ENCODE measurements at regions not wholly inside any gene's neighbourhood (a gene's known extent, or its start where the extent isn't known, plus 50 kb on each side); places are given as distances from the start of the nearest gene placed in this dataset.
A peak's percentile ranks its signal among the peaks of the same experiment; 100 is the strongest.

- no peak for TF ChIP-seq SIRT6 (IDR thresholded peaks at IDR 0.05; ENCODE audit: low read length)
Observed at GRCh38 chr5:30667293-30667692, 526.2 kb upstream of the CDH6 start (continued).

GRCh38 chr5:30663536-30663935, 530.0 kb upstream of the CDH6 start:
- ChIA-PET POLR2A (ENCODE audit: partially characterized antibody) (no interaction called here), CTCF (ENCODE audit: partially characterized antibody) (interaction anchor here (1.0 kb wide), 1 partner anchor 17 kb away, joined by 4 read pairs; no protein-coding TSS in a partner anchor)
- Histone ChIP-seq H4K8ac (ENCODE audit: extremely low read depth, insufficient read depth, low read length) (no peak overlapping the region), H3K23me2 (ENCODE audit: low read depth, low read length) (no peaks in the 10 kb centered on the region), H3K56ac (replicated peaks; ENCODE audit: insufficient read length, low read depth, low read length) (no peak overlapping the region), H3K27me3 (replicated peaks in 1 of 4; ENCODE audit: control insufficient read depth in 3 of 4, extremely low read depth in 1 of 4, insufficient read depth in 3 of 4, low read length in 3 of 4) (no peaks in the 10 kb centered on the region), H4K5ac (ENCODE audit: insufficient read length, low read depth, low read length) (no peak overlapping the region), H3K9ac (replicated peaks in 1 of 4; ENCODE audit: extremely low read depth in 1 of 4, low read depth in 3 of 4, low read length in 3 of 4) (no peak overlapping the region), H3K79me1 (ENCODE audit: low read depth, low read length) (no peaks in the 10 kb centered on the region), H3K27ac (ENCODE audit: low read depth, low read length) (no peak overlapping the region), H2BK120ac (replicated peaks; ENCODE audit: low read depth, low read length) (no peak overlapping the region), H3K79me2 (ENCODE audit: control insufficient read depth in 1 of 2, insufficient read depth in 2 of 2, low read length in 2 of 2) (no peaks in the 10 kb centered on the region), H3K4me2 (ENCODE audit: insufficient read depth in 1 of 2, low read depth in 2 of 2, low read length in 2 of 2) (no peak overlapping the region), H2BK5ac (ENCODE audit: low read depth, low read length) (no peak overlapping the region), H2AK5ac (ENCODE audit: low read depth, low read length) (no peak overlapping the region), H2BK12ac (ENCODE audit: low read depth, low read length) (no peak overlapping the region), H3K4ac (replicated peaks; ENCODE audit: insufficient read length, low read depth, low read length) (no peak overlapping the region), H3K9me3 (ENCODE audit: insufficient read depth in 2 of 2, low read depth in 1 of 2, low read length in 1 of 2) (no peaks in the 10 kb centered on the region), H3K36me3 (ENCODE audit: control insufficient read depth in 2 of 4, insufficient read depth in 4 of 4, low read length in 3 of 4) (no peaks in the 10 kb centered on the region), H2AFZ (ENCODE audit: low read length) (peak overlapping the region; percentile 91), H4K20me1 (replicated peaks in 1 of 2; ENCODE audit: control insufficient read depth in 1 of 2, insufficient read depth in 2 of 2, low read length in 2 of 2) (no peaks in the 10 kb centered on the region), H3K18ac (ENCODE audit: extremely low read depth, low read length) (no peak overlapping the region), H4K91ac (replicated peaks; ENCODE audit: insufficient read length, low read length) (no peak overlapping the region), H3K23ac (ENCODE audit: insufficient read length) (no peak overlapping the region), H2BK15ac (ENCODE audit: low read length) (no peak overlapping the region), H3K4me3 (ENCODE audit: extremely low read depth in 1 of 4, insufficient read depth in 2 of 4, low read depth in 3 of 4, low read length in 4 of 4) (no peak overlapping the region), H3K14ac (ENCODE audit: insufficient read length) (no peak overlapping the region), H3K4me1 (replicated peaks in 1 of 4; ENCODE audit: control insufficient read depth in 3 of 4, insufficient read depth in 4 of 4, low read length in 3 of 4) (0 out of 7 replicates have a peak, but pooled peaks cover 0 to 1% (median 0%) of the 10 kb centered on the region in 4 experiments), H2BK20ac (ENCODE audit: low read length) (no peak overlapping the region)
- DNase-seq (ENCODE audit: low read depth in 1 of 2, low spot score in 2 of 2) (no peak), FAIRE-seq (no peak)
- WGBS, 2 experiments (ENCODE audit: extremely low coverage in 1 of 2, insufficient coverage in 1 of 2, insufficient read length in 1 of 2, insufficient replicate concordance in 2 of 2, low coverage in 1 of 2, low lambda C conversion rate in 2 of 2, missing lambda C conversion rate in 1 of 2), result 84% methylated on average over 2 of the region's 2 CpGs; no CpG with 5 or more reads in 1 of the 2 experiments
- TF ChIP-seq CREB1 (IDR thresholded peaks at IDR 0.05) (no peak), CBX5 (IDR thresholded peaks at IDR 0.05; ENCODE audit: low read depth, low read length) (no peak), SP1 (IDR thresholded peaks at IDR 0.05; ENCODE audit: low read depth, low read length) (no peak), EZH2 (IDR thresholded peaks at IDR 0.05; ENCODE audit: low read depth, low read length, severe bottlenecking) (no peak), RBBP5 (IDR thresholded peaks at IDR 0.05; ENCODE audit: borderline replicate concordance, low read depth, low read length) (no peak), CHD2 (IDR thresholded peaks at IDR 0.05; ENCODE audit: low read length) (no peak), BACH1 (IDR thresholded peaks at IDR 0.05; ENCODE audit: low read length) (no peak), E2F6 (IDR thresholded peaks at IDR 0.05) (no peak), POU5F1 (IDR thresholded peaks at IDR 0.05; ENCODE audit: low read depth, low read length) (no peak)

Measured in H1 (cell line).